ENCODE measurements at regions not wholly inside any gene's neighbourhood (a gene's known extent, or its start where the extent isn't known, plus 50 kb on each side); places are given as distances from the start of the nearest gene placed in this dataset.

DNA sequence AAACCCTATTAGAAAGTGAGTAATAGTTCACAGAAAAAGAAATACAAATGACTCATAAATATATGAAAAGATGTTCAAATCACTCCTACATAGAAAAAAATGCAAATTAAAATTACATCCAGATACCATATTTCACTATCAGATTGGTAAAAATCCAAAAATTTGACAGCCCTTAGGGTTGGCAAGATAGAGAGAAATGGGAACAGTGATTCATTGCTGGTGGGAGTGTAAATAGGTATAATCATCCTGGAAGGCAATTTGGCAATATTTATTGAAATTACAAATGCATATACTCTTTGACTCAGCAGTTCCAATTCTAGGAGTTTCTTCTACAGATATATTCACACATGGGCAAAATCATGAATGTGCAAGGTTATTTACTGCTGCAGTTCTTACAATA, 273.5 kb downstream of the NR2F1-AS1 start:
- TF ChIP-seq, protein P1, sequence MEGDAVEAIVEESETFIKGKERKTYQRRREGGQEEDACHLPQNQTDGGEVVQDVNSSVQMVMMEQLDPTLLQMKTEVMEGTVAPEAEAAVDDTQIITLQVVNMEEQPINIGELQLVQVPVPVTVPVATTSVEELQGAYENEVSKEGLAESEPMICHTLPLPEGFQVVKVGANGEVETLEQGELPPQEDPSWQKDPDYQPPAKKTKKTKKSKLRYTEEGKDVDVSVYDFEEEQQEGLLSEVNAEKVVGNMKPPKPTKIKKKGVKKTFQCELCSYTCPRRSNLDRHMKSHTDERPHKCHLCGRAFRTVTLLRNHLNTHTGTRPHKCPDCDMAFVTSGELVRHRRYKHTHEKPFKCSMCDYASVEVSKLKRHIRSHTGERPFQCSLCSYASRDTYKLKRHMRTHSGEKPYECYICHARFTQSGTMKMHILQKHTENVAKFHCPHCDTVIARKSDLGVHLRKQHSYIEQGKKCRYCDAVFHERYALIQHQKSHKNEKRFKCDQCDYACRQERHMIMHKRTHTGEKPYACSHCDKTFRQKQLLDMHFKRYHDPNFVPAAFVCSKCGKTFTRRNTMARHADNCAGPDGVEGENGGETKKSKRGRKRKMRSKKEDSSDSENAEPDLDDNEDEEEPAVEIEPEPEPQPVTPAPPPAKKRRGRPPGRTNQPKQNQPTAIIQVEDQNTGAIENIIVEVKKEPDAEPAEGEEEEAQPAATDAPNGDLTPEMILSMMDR (conservative IDR thresholded peaks at IDR 0.05; ENCODE audit: low read depth in 2 of 2) = no peak
- TF ChIP-seq EZH2 (IDR thresholded peaks at IDR 0.05; ENCODE audit: low read depth, unreplicated experiment) = no peak
- TF ChIP-seq EZH2phosphoT487 (IDR thresholded peaks at IDR 0.05; ENCODE audit: unreplicated experiment) = no peak
- no peak for TF ChIP-seq REST (IDR thresholded peaks at IDR 0.05; ENCODE audit: unreplicated experiment)
- TF ChIP-seq POLR2AphosphoS5 (IDR thresholded peaks at IDR 0.05; ENCODE audit: low read depth) = no peak
- TF ChIP-seq NANOG (IDR thresholded peaks at IDR 0.05; ENCODE audit: borderline replicate concordance) = no peak
- no peak for TF ChIP-seq CREB1 (CRISPR knock-in tag; IDR thresholded peaks at IDR 0.05; ENCODE audit: low read depth)
- no peak for TF ChIP-seq ETS1 (IDR thresholded peaks at IDR 0.05)
- TF ChIP-seq JUNB (IDR thresholded peaks at IDR 0.05; ENCODE audit: unreplicated experiment) = no peak
- no peak for TF ChIP-seq STAT1 (IDR thresholded peaks at IDR 0.05; ENCODE audit: unreplicated experiment)

Data from GM23338 (cell line).